IMR-90 (cell line): ENCODE measurements at regions not wholly inside any gene's neighbourhood (a gene's known extent, or its start where the extent isn't known, plus 50 kb on each side); places are given as distances from the start of the nearest gene placed in this dataset.

Experiments
- ATAC-seq: fragments of 200-7000 bp; cut with Tn5 transposase; 2 replicates; pipeline ENCODE4 v1.9.1; 2020; ENCODE audit warnings: low read depth, mild to moderate bottlenecking, moderate library complexity
- BruUV-seq: library from RNA; stranded (reverse); fragments of 400-500 nt; replicated peaks from 2 replicates; lab custom pipeline; 2021; lab: Mats Ljungman, UMichigan
- CTCF ChIA-PET: fragments of 300-600 bp; formaldehyde crosslinking; extraction: SDS; loops from one replicate; lab custom pipeline; 2021; ENCODE audit warnings: antibody characterized with exemption; lab: Yijun Ruan, JAX
- POLR2A ChIA-PET: fragments of 300-600 bp; sonication (Branson Sonifier 250); formaldehyde crosslinking; loops from one replicate; lab custom pipeline; 2022; ENCODE audit warnings: antibody characterized with exemption; ENCODE audit not compliant: unreplicated experiment; lab: Charles Lee
- DNase-seq: peaks from one replicate; pipeline ENCODE4 v3.0.0; 2013
- H2AFZ ChIP-seq: replicated peaks from 2 replicates; pipeline ENCODE3; 2013; ENCODE audit warnings: low read length, mild to moderate bottlenecking; ENCODE audit not compliant: poor library complexity
- H2AK5ac ChIP-seq: 2 replicates; pipeline ENCODE4 v1.6.1; 2013; ENCODE audit warnings: low read depth, low read length, inconsistent platforms
- H2AK9ac ChIP-seq: replicated peaks from 2 replicates; pipeline ENCODE3; 2013; ENCODE audit warnings: mild to moderate bottlenecking, low read depth, low read length, moderate library complexity; ENCODE audit not compliant: poor library complexity
- H2BK120ac ChIP-seq: 2 replicates; pipeline ENCODE4 v1.6.1; 2013; ENCODE audit warnings: low read depth, low read length, inconsistent platforms
- H2BK15ac ChIP-seq: 3 replicates; pipeline ENCODE4 v1.6.1; 2013; ENCODE audit warnings: low read depth, low read length, inconsistent platforms
- H2BK20ac ChIP-seq: 2 replicates; pipeline ENCODE4 v1.6.1; 2013; ENCODE audit warnings: low read depth, mild to moderate bottlenecking, inconsistent platforms, low read length, moderate library complexity
- H2BK5ac ChIP-seq: 2 replicates; pipeline ENCODE4 v1.6.1; 2013; ENCODE audit warnings: mild to moderate bottlenecking, low read depth, low read length, inconsistent platforms; ENCODE audit not compliant: poor library complexity, severe bottlenecking
- H3K14ac ChIP-seq: replicated peaks from 2 replicates; pipeline ENCODE4 v1.6.1; 2013; ENCODE audit warnings: low read depth, low read length, inconsistent platforms
- H3K18ac ChIP-seq: 2 replicates; pipeline ENCODE4 v1.6.1; 2013; ENCODE audit warnings: low read depth, low read length, control low read depth
- H3K23ac ChIP-seq: 2 replicates; pipeline ENCODE4 v1.6.1; 2013; ENCODE audit warnings: low read depth, low read length, inconsistent platforms
- H3K27ac ChIP-seq: 2 replicates; pipeline ENCODE4 v1.5.1; 2013; ENCODE audit warnings: mild to moderate bottlenecking, control low read depth, low read length; ENCODE audit not compliant: insufficient read depth
- H3K27me3 ChIP-seq: 2 replicates; pipeline ENCODE4 v1.6.1; 2013; ENCODE audit warnings: low read length; ENCODE audit not compliant: control insufficient read depth, insufficient read depth
- H3K36me3 ChIP-seq: 2 replicates; pipeline ENCODE4 v1.6.1; 2013; ENCODE audit warnings: low read length, mixed read lengths; ENCODE audit not compliant: control insufficient read depth, insufficient read depth
- H3K4ac ChIP-seq: 2 replicates; pipeline ENCODE4 v1.6.1; 2013; ENCODE audit warnings: low read depth, low read length, inconsistent platforms
- H3K4me1 ChIP-seq: 2 replicates; pipeline ENCODE4 v1.6.1; 2013; ENCODE audit warnings: low read length, mixed read lengths; ENCODE audit not compliant: control insufficient read depth, insufficient read depth
- H3K4me2 ChIP-seq: 2 replicates; pipeline ENCODE4 v1.6.1; 2013; ENCODE audit warnings: low read depth, mild to moderate bottlenecking, control low read depth, low read length, moderate library complexity
- H3K4me3 ChIP-seq: 2 replicates; pipeline ENCODE4 v1.5.1; 2013; ENCODE audit warnings: low read depth, mild to moderate bottlenecking, control low read depth, low read length, moderate library complexity; ENCODE audit not compliant: insufficient read depth
- H3K56ac ChIP-seq: 2 replicates; pipeline ENCODE4 v1.6.1; 2013; ENCODE audit warnings: low read length, inconsistent platforms; ENCODE audit not compliant: insufficient read depth; ENCODE audit errors: extremely low read depth
- H3K79me1 ChIP-seq, 2 experiments: 2 replicates each; pipeline ENCODE4 v1.6.1; 2013; ENCODE audit warnings: low read length in 2 of 2, inconsistent platforms in 1 of 2, low read depth in 1 of 2
- H3K9ac ChIP-seq: 2 replicates; pipeline ENCODE4 v1.6.1; 2013; ENCODE audit warnings: low read depth, low read length, control low read depth
- H3K9me1 ChIP-seq: 2 replicates; pipeline ENCODE4 v1.6.1; 2013; ENCODE audit warnings: low read length, inconsistent platforms; ENCODE audit not compliant: insufficient read depth
- H3K9me3 ChIP-seq: 2 replicates; pipeline ENCODE4 v1.6.1; 2013; ENCODE audit warnings: low read length; ENCODE audit not compliant: control insufficient read depth, insufficient read depth
- H4K20me1 ChIP-seq: 2 replicates; pipeline ENCODE4 v1.6.1; 2013; ENCODE audit warnings: low read length, inconsistent platforms; ENCODE audit not compliant: insufficient read depth
- H4K5ac ChIP-seq: 2 replicates; pipeline ENCODE4 v1.6.1; 2013; ENCODE audit warnings: mild to moderate bottlenecking, low read depth, low read length, control low read depth
- H4K8ac ChIP-seq, 2 experiments: 2 replicates each; pipeline ENCODE4 v1.6.1; 2013; ENCODE audit warnings: low read depth in 2 of 2, low read length in 2 of 2, control low read depth in 1 of 2, inconsistent platforms in 1 of 2
- H4K91ac ChIP-seq: 2 replicates; pipeline ENCODE4 v1.6.1; 2013; ENCODE audit warnings: low read depth, low read length, inconsistent platforms; ENCODE audit not compliant: insufficient read depth
- BHLHE40 ChIP-seq: fragments of 150-350 bp; IDR thresholded peaks from 2 replicates; pipeline ENCODE4 v1.6.1; 2016; ENCODE audit warnings: mild to moderate bottlenecking, low read depth, low read length
- CEBPB ChIP-seq: IDR thresholded peaks from 2 replicates; pipeline ENCODE4 v1.6.1; 2012; ENCODE audit warnings: low read depth, low read length, improper control_type of control experiment
- CHD1 ChIP-seq: IDR thresholded peaks from 2 replicates; pipeline ENCODE4 v1.6.1; 2012; ENCODE audit warnings: low read depth, low read length, improper control_type of control experiment
- MAFK ChIP-seq: IDR thresholded peaks from 2 replicates; pipeline ENCODE4 v1.6.1; 2012; ENCODE audit warnings: low read depth, low read length, improper control_type of control experiment
- MAZ ChIP-seq: IDR thresholded peaks from 2 replicates; pipeline ENCODE4 v1.6.1; 2012; ENCODE audit warnings: low read depth, mild to moderate bottlenecking, low read length, improper control_type of control experiment, moderate library complexity, borderline replicate concordance
- NFE2L2 ChIP-seq: fragments of 150-350 bp; IDR thresholded peaks from 2 replicates; pipeline ENCODE4 v1.6.1; 2016; ENCODE audit warnings: low read depth, mild to moderate bottlenecking, low read length
- POLR2A ChIP-seq: IDR thresholded peaks from 2 replicates; pipeline ENCODE4 v1.6.1; 2012; ENCODE audit warnings: mild to moderate bottlenecking, low read depth, low read length
- RCOR1 ChIP-seq: IDR thresholded peaks from 2 replicates; pipeline ENCODE4 v1.6.1; 2012; ENCODE audit warnings: mild to moderate bottlenecking, low read length, improper control_type of control experiment; ENCODE audit not compliant: insufficient replicate concordance
- RFX5 ChIP-seq: IDR thresholded peaks from 2 replicates; pipeline ENCODE4 v1.8.0; 2012; ENCODE audit warnings: low read depth, mild to moderate bottlenecking, low read length, moderate library complexity
- WGBS, 2 experiments: methylation state at CpG; one replicate each; pipeline versions ENCODE4 v1.1.5 to v1.1.7; 2013; ENCODE audit warnings: missing lambda C conversion rate in 2 of 2; ENCODE audit not compliant: insufficient read length in 1 of 2; ENCODE audit errors: extremely low coverage in 2 of 2; 5-methylcytosine and 5-hydroxymethylcytosine counted together
- dilution Hi-C: fragments of 300-500 bp; cut with HindIII; formaldehyde crosslinking; loops from one replicate; pipeline ENCODE4 v1.14.3; 2018; ENCODE audit warnings: low sequenced_read_pairs; ENCODE audit not compliant: unreplicated experiment
- in situ Hi-C: fragments of 300-500 bp; cut with MboI; formaldehyde crosslinking; loops from 3 replicates; pipeline ENCODE4 v1.14.3; 2019; ENCODE audit warnings: low sequenced_read_pairs, inconsistent platforms, mixed read lengths
- intact Hi-C: fragments of 100-400 bp; cut with micrococcal nuclease; formaldehyde crosslinking; loops from 2 replicates; pipeline ENCODE4 v1.10.0; 2022
- TF ChIP-seq, protein P1 (sequence below): fragments of 150-350 bp; IDR thresholded peaks from 2 replicates; pipeline ENCODE4 v1.6.1; 2016; ENCODE audit warnings: low read depth, mild to moderate bottlenecking, low read length, moderate library complexity, borderline replicate concordance
- TF ChIP-seq, protein P2 (sequence below): conservative IDR thresholded peaks from 2 replicates; pipeline ENCODE4 v1.5.1; 2012; ENCODE audit warnings: mild to moderate bottlenecking, low read depth, low read length, improper control_type of control experiment
- TF ChIP-seq, protein P3 (sequence below): fragments of 150-350 bp; IDR thresholded peaks from 2 replicates; pipeline ENCODE4 v1.6.1; 2017; ENCODE audit warnings: mild to moderate bottlenecking, antibody characterized with exemption, low read length, low read depth

DNA sequence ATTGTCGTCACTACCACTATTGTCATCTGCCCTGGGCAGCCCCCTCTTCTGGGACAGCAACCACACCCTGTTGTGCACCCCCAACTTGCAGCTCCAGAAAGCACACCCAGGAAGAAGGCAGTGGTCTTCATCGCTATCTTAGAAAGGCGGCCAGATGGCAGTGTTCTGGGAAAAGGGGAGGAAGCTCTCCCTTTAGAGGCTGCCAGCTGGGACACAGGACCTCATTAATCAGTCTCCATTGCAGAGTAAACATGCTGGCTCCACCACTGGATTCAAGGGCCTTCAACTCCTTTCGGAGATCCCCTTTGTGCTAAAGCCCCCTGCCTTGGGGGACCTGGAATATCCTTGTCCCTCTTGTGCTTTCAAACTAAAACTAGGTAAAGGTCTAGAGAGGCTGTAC, 199.3 kb upstream of the LINGO1 start:
- H4K20me1 ChIP-seq = 0 out of 2 replicates have a peak, but pooled peaks cover 3% of the 10 kb centered on the region
- H3K4me1 ChIP-seq = no peaks in the 10 kb centered on the region
- no peak overlapping the region for H3K14ac ChIP-seq
- H3K23ac ChIP-seq = no peak overlapping the region
- no CpG with 5 or more reads among the region's 4 CpGs for WGBS, 2 experiments
- BruUV-seq = no TSS peak
- no peak overlapping the region for H2BK15ac ChIP-seq
- H3K9me1 ChIP-seq = no peaks in the 10 kb centered on the region; the same call in 1 of the 2 replicates
- dilution Hi-C loops = no loop called here
- H3K79me1 ChIP-seq = no peaks in the 10 kb centered on the region
- no peak overlapping the region for H2BK5ac ChIP-seq
- H3K27me3 ChIP-seq = peaks cover 49% of the 10 kb centered on the region
- no peak overlapping the region for H2BK20ac ChIP-seq
- H2AK5ac ChIP-seq = no peak overlapping the region
- no peaks in the 10 kb centered on the region for H3K9me3 ChIP-seq
- no peaks in the 10 kb centered on the region for H3K36me3 ChIP-seq
- H3K4me2 ChIP-seq = no peak overlapping the region
- no peak overlapping the region for H3K27ac ChIP-seq
- intact Hi-C loops = no loop called here
- H3K18ac ChIP-seq = no peak overlapping the region
- no peak overlapping the region for H4K8ac ChIP-seq
- no peak overlapping the region for H2AK9ac ChIP-seq
- POLR2A ChIA-PET = no interaction called here
- H3K4me3 ChIP-seq = no peak overlapping the region
- no peak overlapping the region for H3K9ac ChIP-seq
- H3K56ac ChIP-seq = no peak overlapping the region
- no peak for TF ChIP-seq CEBPB
- no peak for TF ChIP-seq RFX5
- TF ChIP-seq, protein P1, sequence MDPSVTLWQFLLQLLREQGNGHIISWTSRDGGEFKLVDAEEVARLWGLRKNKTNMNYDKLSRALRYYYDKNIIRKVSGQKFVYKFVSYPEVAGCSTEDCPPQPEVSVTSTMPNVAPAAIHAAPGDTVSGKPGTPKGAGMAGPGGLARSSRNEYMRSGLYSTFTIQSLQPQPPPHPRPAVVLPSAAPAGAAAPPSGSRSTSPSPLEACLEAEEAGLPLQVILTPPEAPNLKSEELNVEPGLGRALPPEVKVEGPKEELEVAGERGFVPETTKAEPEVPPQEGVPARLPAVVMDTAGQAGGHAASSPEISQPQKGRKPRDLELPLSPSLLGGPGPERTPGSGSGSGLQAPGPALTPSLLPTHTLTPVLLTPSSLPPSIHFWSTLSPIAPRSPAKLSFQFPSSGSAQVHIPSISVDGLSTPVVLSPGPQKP = no peak
- TF ChIP-seq MAZ = no peak
- TF ChIP-seq, protein P2, sequence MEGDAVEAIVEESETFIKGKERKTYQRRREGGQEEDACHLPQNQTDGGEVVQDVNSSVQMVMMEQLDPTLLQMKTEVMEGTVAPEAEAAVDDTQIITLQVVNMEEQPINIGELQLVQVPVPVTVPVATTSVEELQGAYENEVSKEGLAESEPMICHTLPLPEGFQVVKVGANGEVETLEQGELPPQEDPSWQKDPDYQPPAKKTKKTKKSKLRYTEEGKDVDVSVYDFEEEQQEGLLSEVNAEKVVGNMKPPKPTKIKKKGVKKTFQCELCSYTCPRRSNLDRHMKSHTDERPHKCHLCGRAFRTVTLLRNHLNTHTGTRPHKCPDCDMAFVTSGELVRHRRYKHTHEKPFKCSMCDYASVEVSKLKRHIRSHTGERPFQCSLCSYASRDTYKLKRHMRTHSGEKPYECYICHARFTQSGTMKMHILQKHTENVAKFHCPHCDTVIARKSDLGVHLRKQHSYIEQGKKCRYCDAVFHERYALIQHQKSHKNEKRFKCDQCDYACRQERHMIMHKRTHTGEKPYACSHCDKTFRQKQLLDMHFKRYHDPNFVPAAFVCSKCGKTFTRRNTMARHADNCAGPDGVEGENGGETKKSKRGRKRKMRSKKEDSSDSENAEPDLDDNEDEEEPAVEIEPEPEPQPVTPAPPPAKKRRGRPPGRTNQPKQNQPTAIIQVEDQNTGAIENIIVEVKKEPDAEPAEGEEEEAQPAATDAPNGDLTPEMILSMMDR = no peak
- TF ChIP-seq, protein P3, sequence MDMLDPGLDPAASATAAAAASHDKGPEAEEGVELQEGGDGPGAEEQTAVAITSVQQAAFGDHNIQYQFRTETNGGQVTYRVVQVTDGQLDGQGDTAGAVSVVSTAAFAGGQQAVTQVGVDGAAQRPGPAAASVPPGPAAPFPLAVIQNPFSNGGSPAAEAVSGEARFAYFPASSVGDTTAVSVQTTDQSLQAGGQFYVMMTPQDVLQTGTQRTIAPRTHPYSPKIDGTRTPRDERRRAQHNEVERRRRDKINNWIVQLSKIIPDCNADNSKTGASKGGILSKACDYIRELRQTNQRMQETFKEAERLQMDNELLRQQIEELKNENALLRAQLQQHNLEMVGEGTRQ = no peak
- TF ChIP-seq NFE2L2 = no peak
- no peak for TF ChIP-seq MAFK
- no peak for TF ChIP-seq BHLHE40
- no peak for TF ChIP-seq POLR2A
- TF ChIP-seq CHD1 = no peak
- TF ChIP-seq RCOR1 = no peak
- in situ Hi-C loops = no loop called here
- CTCF ChIA-PET = interaction anchor here (2.4 kb wide), 1 partner anchor 10 kb away, joined by 8 read pairs; no protein-coding TSS in a partner anchor
- no peak overlapping the region for H4K91ac ChIP-seq
- ATAC-seq = no peak
- no peak overlapping the region for H3K4ac ChIP-seq
- DNase-seq = no peak
- no peak overlapping the region for H4K5ac ChIP-seq
- no peak overlapping the region for H2AFZ ChIP-seq
- no peak overlapping the region for H2BK120ac ChIP-seq
